ENCODE measurements at regions not wholly inside any gene's neighbourhood (a gene's known extent, or its start where the extent isn't known, plus 50 kb on each side); places are given as distances from the start of the nearest gene placed in this dataset.

GRCh38 chr1:73910466-73910865, 287.5 kb downstream of the LRRIQ3 start:
- dilution Hi-C loops (cut with MboI; ENCODE audit: extremely low pct_ligation_motif_present, low sequenced_read_pairs) = no loop called here
- H3K4me2 ChIP-seq (ENCODE audit: insufficient read depth, low read length) = no peak overlapping the region
- H3K9me1 ChIP-seq (replicated peaks; ENCODE audit: control insufficient read depth, extremely low read depth, insufficient read depth, low read length) = no peaks in the 10 kb centered on the region
- CTCF ChIA-PET = no interaction called here
- intact Hi-C loops (cut with micrococcal nuclease) = no loop called here
- H3K36me3 ChIP-seq (ENCODE audit: control insufficient read depth in 2 of 2, extremely low read depth in 1 of 2, insufficient read depth in 2 of 2, low read length in 2 of 2) = no peaks in the 10 kb centered on the region
- H3K9ac ChIP-seq (replicated peaks; ENCODE audit: extremely low read depth, insufficient read depth, low read length) = no peak overlapping the region
- peaks cover 2% of the 10 kb centered on the region for H3K9me3 ChIP-seq (replicated peaks; ENCODE audit: control insufficient read depth, insufficient read depth, low read length)
- H2AFZ ChIP-seq (ENCODE audit: low read depth, low read length) = no peak overlapping the region
- no peaks in the 10 kb centered on the region for H3K79me2 ChIP-seq (ENCODE audit: control insufficient read depth, insufficient read depth, low read length)
- POLR2A ChIA-PET = no interaction called here
- no peaks in the 10 kb centered on the region for H3K4me1 ChIP-seq (ENCODE audit: control insufficient read depth, extremely low read depth, insufficient read depth, low read length)
- H3K4me3 ChIP-seq (replicated peaks in 1 of 3; ENCODE audit: insufficient read depth in 1 of 3, low read depth in 1 of 3, low read length in 3 of 3) = no peak overlapping the region
- H3K27me3 ChIP-seq (ENCODE audit: control insufficient read depth in 2 of 2, insufficient read depth in 2 of 2, low read length in 2 of 2) = no peaks in the 10 kb centered on the region
- no peak for TF ChIP-seq POLR2AphosphoS5 (IDR thresholded peaks at IDR 0.05; ENCODE audit: insufficient read depth, low read depth, low read length)
- TF ChIP-seq POLR2A (IDR thresholded peaks at IDR 0.05; ENCODE audit: low read depth, low read length) = no peak
- TF ChIP-seq MYC (IDR thresholded peaks at IDR 0.05; ENCODE audit: low read depth, low read length) = no peak
- no peak for TF ChIP-seq GATA2 (IDR thresholded peaks at IDR 0.05; ENCODE audit: insufficient read depth, insufficient read length, low read depth, low read length)
- TF ChIP-seq MAX (IDR thresholded peaks at IDR 0.05; ENCODE audit: insufficient read depth, insufficient read length) = no peak
- no peak for TF ChIP-seq FOS (IDR thresholded peaks at IDR 0.05; ENCODE audit: borderline replicate concordance, insufficient read depth, low read length)
- no peak for TF ChIP-seq JUN (IDR thresholded peaks at IDR 0.05; ENCODE audit: borderline replicate concordance, insufficient read depth, insufficient read length, low read depth)
- TF ChIP-seq EZH2 (IDR thresholded peaks at IDR 0.05; ENCODE audit: borderline replicate concordance, low read depth, low read length, severe bottlenecking) = no peak
- no peak for TF ChIP-seq CTCF (IDR thresholded peaks at IDR 0.05; ENCODE audit: extremely low read depth in 1 of 2, insufficient read depth in 1 of 2, low read depth in 1 of 2, low read length in 2 of 2)
- H3K27ac ChIP-seq (ENCODE audit: insufficient read depth, low read depth, low read length) = no peak overlapping the region
- no TSS peak for BruUV-seq (replicated peaks)
- FAIRE-seq (no peak), DNase-seq (ENCODE audit: low read depth, low spot score) (no peak)
- no peaks in the 10 kb centered on the region for H4K20me1 ChIP-seq (replicated peaks; ENCODE audit: control insufficient read depth, extremely low read depth, insufficient read depth, low read length)

Measured in endothelial cell of umbilical vein (primary cell).